ENCODE measurements at regions not wholly inside any gene's neighbourhood (a gene's known extent, or its start where the extent isn't known, plus 50 kb on each side); places are given as distances from the start of the nearest gene placed in this dataset.

DNA sequence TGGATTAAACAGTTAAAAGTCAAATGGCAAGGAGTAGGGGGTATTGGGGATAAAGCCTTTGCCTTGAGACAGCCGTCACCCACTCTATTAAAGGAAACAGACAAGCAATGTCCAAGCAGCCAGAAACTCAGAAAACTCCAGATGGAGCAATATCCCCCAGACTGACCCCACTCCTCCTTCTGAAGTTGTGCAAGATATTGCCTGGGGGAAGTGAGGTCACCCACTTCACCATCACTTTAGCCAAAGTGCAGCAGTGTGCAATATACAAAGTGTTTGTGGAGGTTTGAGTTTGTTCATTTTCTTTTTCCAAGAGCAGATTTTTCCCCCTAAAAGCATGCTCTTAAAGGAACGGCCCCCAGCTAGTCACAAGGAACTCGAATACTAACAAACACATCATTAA, 125.1 kb downstream of the ETS2 start:
- H3K4me1 Mint-ChIP-seq (ENCODE audit: low read depth): peaks cover 6% of the 10 kb centered on the region
- no peak for DNase-seq (ENCODE audit: low spot score, unreplicated experiment)
- no peak overlapping the region for H3K27ac Mint-ChIP-seq
- no peak overlapping the region for H3K4me3 Mint-ChIP-seq (ENCODE audit: low read depth)
- H3K27me3 Mint-ChIP-seq: peaks cover 10% of the 10 kb centered on the region
- peaks cover 7% of the 10 kb centered on the region for H3K9me3 Mint-ChIP-seq (ENCODE audit: low read depth)
- no peak for TF ChIP-seq CTCF (IDR thresholded peaks at IDR 0.05; ENCODE audit: unreplicated experiment)
- H3K36me3 Mint-ChIP-seq (ENCODE audit: insufficient read depth): no peaks in the 10 kb centered on the region

GRCh38 chr21:38930066-38930465, 124.3 kb downstream of the ETS2 start:
- Mint-ChIP-seq H3K27me3 (peaks cover 7% of the 10 kb centered on the region), H3K4me3 (ENCODE audit: low read depth) (no peak overlapping the region), H3K9me3 (ENCODE audit: low read depth) (peaks cover 7% of the 10 kb centered on the region), H3K27ac (no peak overlapping the region), H3K36me3 (ENCODE audit: insufficient read depth) (no peaks in the 10 kb centered on the region), H3K4me1 (ENCODE audit: low read depth) (peaks cover 6% of the 10 kb centered on the region)
- no peak for DNase-seq (ENCODE audit: low spot score, unreplicated experiment)
- no peak for TF ChIP-seq CTCF (IDR thresholded peaks at IDR 0.05; ENCODE audit: unreplicated experiment)

DNA sequence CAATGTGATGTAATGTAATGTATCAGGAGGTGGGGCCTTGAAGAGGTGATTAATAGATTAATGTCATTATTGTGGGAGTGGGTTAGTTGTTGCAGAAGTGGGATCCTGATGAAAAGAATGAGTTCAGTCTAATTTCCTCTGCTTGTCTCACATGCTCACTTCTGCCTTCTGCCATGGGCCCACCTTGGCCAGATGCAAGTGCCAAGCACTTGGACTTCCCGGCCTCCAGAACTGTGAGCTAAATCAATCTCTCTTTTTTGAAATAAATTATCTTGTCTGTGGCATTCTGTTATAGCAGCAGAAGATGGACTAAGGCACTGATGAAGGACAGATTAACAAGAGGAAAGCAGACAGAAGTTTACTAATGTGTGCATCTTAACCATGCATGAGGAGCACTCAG, 123.9 kb downstream of the ETS2 start:
- Mint-ChIP-seq H3K9me3 (ENCODE audit: low read depth) (peaks cover 7% of the 10 kb centered on the region), H3K36me3 (ENCODE audit: insufficient read depth) (no peaks in the 10 kb centered on the region), H3K27me3 (peaks cover 7% of the 10 kb centered on the region), H3K4me3 (ENCODE audit: low read depth) (no peak overlapping the region), H3K4me1 (ENCODE audit: low read depth) (peaks cover 6% of the 10 kb centered on the region), H3K27ac (no peak overlapping the region)
- no peak for TF ChIP-seq CTCF (IDR thresholded peaks at IDR 0.05; ENCODE audit: unreplicated experiment)
- no peak for DNase-seq (ENCODE audit: low spot score, unreplicated experiment)

DNA sequence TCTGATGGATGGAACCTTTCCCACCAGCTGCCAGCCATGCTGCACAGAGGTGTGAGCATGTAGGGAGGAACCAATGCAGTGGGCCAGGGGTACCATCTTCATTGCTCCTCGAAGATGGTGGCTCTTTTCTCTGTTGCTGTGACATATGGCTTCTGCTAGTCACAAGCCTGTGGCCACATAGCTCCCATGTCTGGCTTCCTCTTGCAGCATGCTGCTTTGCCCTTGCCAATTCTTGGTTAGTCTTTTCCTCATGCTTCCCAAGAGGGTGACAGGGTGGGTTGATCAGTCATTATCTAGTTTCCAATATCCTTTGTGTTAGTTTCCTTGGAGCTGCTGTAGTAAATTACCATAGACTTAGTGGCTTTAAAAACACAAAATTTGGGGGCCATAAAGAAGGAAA, 123.4 kb downstream of the ETS2 start:
- no peak overlapping the region for H3K4me3 Mint-ChIP-seq (ENCODE audit: low read depth)
- peaks cover 7% of the 10 kb centered on the region for H3K9me3 Mint-ChIP-seq (ENCODE audit: low read depth)
- no peak overlapping the region for H3K27ac Mint-ChIP-seq
- H3K27me3 Mint-ChIP-seq: peaks cover 7% of the 10 kb centered on the region
- H3K36me3 Mint-ChIP-seq (ENCODE audit: insufficient read depth): no peaks in the 10 kb centered on the region
- no peak for DNase-seq (ENCODE audit: low spot score, unreplicated experiment)
- H3K4me1 Mint-ChIP-seq (ENCODE audit: low read depth): peaks cover 6% of the 10 kb centered on the region
- no peak for TF ChIP-seq CTCF (IDR thresholded peaks at IDR 0.05; ENCODE audit: unreplicated experiment)

DNA sequence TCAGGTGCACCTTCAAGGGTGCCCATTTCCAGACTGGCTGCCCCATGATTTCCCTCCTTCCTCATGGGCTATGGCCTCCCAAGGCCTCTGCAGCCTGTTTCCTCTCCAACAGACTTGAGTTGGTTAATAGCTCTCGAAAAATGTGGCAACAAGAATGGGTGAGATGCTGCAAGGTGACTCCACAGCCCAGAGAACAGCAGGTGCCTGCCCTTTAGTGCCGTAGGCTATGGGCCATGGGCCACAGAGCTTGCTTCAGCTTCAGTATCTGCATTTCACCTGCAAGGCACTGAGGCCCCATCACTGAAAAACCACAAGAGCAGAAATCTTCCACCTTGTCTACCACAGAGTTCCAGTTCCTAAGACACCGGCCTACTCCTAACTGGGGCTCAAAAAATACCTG, 122.0 kb downstream of the ETS2 start:
- Mint-ChIP-seq H3K9me3 (ENCODE audit: low read depth) (peaks cover 7% of the 10 kb centered on the region), H3K27me3 (peaks cover 7% of the 10 kb centered on the region), H3K27ac (no peak overlapping the region), H3K4me1 (ENCODE audit: low read depth) (peaks cover 6% of the 10 kb centered on the region), H3K36me3 (ENCODE audit: insufficient read depth) (no peaks in the 10 kb centered on the region), H3K4me3 (ENCODE audit: low read depth) (no peak overlapping the region)
- no peak for DNase-seq (ENCODE audit: low spot score, unreplicated experiment)
- TF ChIP-seq CTCF (IDR thresholded peaks at IDR 0.05; ENCODE audit: unreplicated experiment): no peak

Data from progenitor cell of endocrine pancreas (in vitro differentiated cells).